ENCODE measurements at regions not wholly inside any gene's neighbourhood (a gene's known extent, or its start where the extent isn't known, plus 50 kb on each side); places are given as distances from the start of the nearest gene placed in this dataset.

GRCh38 chr9:87813119-87813463 is 69.6 kb upstream of the SPATA31E1 start:
- TF ChIP-seq CTCF (IDR thresholded peaks at IDR 0.05) (no peak), EP300 (IDR thresholded peaks at IDR 0.05) (no peak), POLR2AphosphoS5 (IDR thresholded peaks at IDR 0.05) (no peak), POLR2A (IDR thresholded peaks at IDR 0.05) (no peak)
